Right lobe of liver (tissue), 4 donors: ENCODE measurements at regions not wholly inside any gene's neighbourhood (a gene's known extent, or its start where the extent isn't known, plus 50 kb on each side); places are given as distances from the start of the nearest gene placed in this dataset.

Experiments used
- CTCF ChIP-seq, 4 donors: fragments of 200-600 bp in 3 of 4; fragments of 450-650 bp in 1 of 4; IDR thresholded peaks; one replicate each; pipeline versions ENCODE4 v1.5.1 to v1.8.0; 2016 to 2022; ENCODE audit warnings: antibody characterized with exemption in 4 of 4, mild to moderate bottlenecking in 2 of 4
- POLR2A ChIP-seq: fragments of 450-650 bp; IDR thresholded peaks from one replicate; pipeline ENCODE4 v1.6.1; 2017; ENCODE audit warnings: antibody characterized with exemption, mild to moderate bottlenecking
- donor health status: DM: no; HTN: no; CAD: no.
- donor health status: DM: no; HTN: no; CAD: no.
- donor health status: DM: no; HTN: yes; CAD: no.

GRCh38 chr5:60376860-60377259, 323.1 kb downstream of the DEPDC1B start:
- TF ChIP-seq POLR2A: no peak
- TF ChIP-seq CTCF (IDR thresholded peaks at IDR 0.05): no peak
